Duodenal mucosa (tissue), 2 donors: ENCODE measurements at regions not wholly inside any gene's neighbourhood (a gene's known extent, or its start where the extent isn't known, plus 50 kb on each side); places are given as distances from the start of the nearest gene placed in this dataset.

ENCODE experiments used
- H3K27ac ChIP-seq: one replicate; pipeline ENCODE4 v1.7.0; 2013; ENCODE audit warnings: low read depth, low read length
- H3K27me3 ChIP-seq, 2 donors: one replicate each; pipeline ENCODE4 v1.7.0; 2013; ENCODE audit warnings: low read length in 2 of 2, control low read depth in 1 of 2; ENCODE audit not compliant: insufficient read depth in 2 of 2, control insufficient read depth in 1 of 2
- H3K36me3 ChIP-seq, 2 donors: one replicate each; pipeline ENCODE4 v1.7.0; 2013; ENCODE audit warnings: low read length in 2 of 2, control low read depth in 1 of 2; ENCODE audit not compliant: insufficient read depth in 2 of 2, control insufficient read depth in 1 of 2
- H3K4me1 ChIP-seq, 2 donors: one replicate each; pipeline ENCODE4 v1.7.0; 2013; ENCODE audit warnings: low read length in 2 of 2, control low read depth in 1 of 2; ENCODE audit not compliant: insufficient read depth in 2 of 2, control insufficient read depth in 1 of 2
- H3K4me3 ChIP-seq, 2 donors: one replicate each; pipeline ENCODE4 v1.7.0; 2013; ENCODE audit warnings: low read length in 2 of 2, low read depth in 1 of 2
- H3K9ac ChIP-seq, 2 donors: one replicate each; pipeline ENCODE4 v1.7.0; 2013; ENCODE audit warnings: low read length in 2 of 2, low read depth in 1 of 2
- H3K9me3 ChIP-seq, 2 donors: one replicate each; pipeline ENCODE4 v1.7.0; 2013; ENCODE audit warnings: low read length in 2 of 2, control low read depth in 1 of 2; ENCODE audit not compliant: control insufficient read depth in 1 of 2

DNA sequence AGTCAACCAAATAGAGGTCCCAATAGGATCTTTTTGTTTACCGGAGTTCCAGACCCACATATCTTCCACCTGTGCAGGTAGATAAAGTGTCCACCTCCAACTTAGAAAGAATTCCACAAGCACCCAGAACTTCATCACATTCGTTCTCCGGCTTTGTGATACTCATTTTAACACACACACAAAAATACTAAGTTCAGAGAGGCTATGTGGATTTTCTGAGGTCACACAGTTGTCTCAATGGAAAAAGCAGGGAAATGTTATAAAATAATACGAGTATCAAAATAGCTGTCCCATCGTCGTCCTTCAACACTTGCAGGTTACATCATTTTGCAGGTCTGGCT, 137.5 kb downstream of the TMCO5A start:
- peak overlapping the region; percentile 60 to 69 for H3K9ac ChIP-seq
- H3K27ac ChIP-seq: peak overlapping the region; percentile 22
- H3K36me3 ChIP-seq: no peaks in the 10 kb centered on the region
- peaks cover 34% of the 10 kb centered on the region in 2 donors for H3K4me1 ChIP-seq
- no peaks in the 10 kb centered on the region for H3K9me3 ChIP-seq
- peak overlapping the region; percentile 69 to 75 for H3K4me3 ChIP-seq
- H3K27me3 ChIP-seq: no peaks in the 10 kb centered on the region

DNA sequence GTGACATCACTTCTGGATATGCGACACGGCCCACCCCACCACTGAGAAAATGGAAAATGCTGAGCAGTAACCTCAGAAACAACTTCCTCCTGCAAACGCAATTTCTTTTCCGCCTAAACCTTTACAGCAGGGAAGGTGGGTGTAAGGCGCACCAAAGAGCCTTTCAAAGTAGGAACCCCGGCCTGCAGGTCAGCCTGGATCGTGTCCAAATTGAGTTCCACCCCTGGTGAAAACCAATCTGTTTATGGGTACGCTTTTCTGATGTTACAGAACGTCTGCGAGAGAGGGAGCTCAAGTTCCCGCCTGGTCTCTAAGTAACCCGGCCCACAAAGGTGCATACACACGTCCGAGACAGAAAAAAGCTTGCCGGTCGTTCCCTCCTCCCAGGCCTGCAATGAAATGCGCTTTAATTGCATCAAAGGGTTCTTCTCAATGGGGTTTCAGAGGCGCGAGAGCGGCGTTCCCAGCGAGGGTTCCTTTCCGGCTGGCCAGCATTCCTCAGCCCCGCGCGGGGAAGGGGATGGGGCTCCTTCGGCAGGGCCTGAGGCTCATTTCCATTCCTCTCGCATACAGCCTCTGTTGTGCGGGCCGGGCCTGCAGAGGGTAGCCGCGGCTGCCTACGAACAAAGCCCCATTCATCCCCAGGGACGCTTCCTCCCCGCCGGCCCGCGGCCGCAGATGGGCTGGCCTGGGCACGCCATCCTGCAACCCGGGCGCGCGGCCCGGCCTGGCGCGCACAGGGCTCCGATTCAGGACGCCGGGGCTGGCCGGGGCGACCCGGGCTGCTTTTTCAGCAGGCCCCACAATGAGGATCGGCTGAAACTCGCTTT, 138.1 kb downstream of the TMCO5A start:
- Histone ChIP-seq H3K27me3 (no peaks in the 10 kb centered on the region), H3K27ac (peak overlapping the region; percentile 74), H3K36me3 (no peaks in the 10 kb centered on the region), H3K9ac (peak overlapping the region; percentile 60 to 69), H3K4me1 (peaks cover 34% of the 10 kb centered on the region in 2 donors), H3K9me3 (no peaks in the 10 kb centered on the region), H3K4me3 (peak overlapping the region; percentile 69 to 75)

DNA sequence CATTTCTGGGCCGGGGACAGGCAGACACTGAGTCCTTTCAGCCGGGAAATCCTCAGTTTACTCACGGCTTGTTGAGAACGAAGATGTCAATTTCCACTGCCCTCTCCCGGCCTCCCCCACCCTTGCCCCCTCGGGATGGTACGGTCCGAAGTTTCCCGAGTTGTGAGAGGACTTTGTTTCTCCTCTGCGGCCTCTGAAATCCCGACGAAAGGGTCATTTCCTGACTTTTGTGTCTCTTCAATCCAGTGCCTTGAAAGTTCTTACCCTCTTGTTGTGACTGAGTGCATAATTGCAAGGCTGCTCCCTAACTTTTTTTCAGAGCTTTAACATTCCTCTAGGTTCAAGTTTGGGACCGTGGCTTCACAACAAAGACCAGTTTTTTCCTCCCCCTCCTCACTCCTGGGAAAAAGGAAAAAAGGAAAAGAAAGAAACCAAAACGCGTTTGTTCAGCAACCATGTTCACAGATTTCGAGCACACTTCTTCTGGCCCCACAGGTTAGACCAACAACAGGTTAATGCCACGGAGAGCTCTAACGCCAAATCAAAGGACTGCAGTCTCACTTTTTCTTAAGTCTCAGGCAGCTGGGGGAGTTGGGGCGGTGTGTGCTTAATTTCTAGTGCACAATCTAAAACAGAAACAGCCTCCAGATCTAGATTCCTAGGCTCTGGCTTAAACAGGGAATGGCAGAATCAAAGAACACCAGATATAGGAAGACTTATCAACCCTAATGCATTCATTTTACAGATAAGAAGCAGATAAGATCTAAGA, 138.9 kb downstream of the TMCO5A start:
- Histone ChIP-seq H3K27me3 (no peaks in the 10 kb centered on the region), H3K4me3 (peak overlapping the region; percentile 69 to 75), H3K4me1 (peaks cover 34% of the 10 kb centered on the region in 2 donors), H3K27ac (peak overlapping the region; percentile 74), H3K36me3 (no peaks in the 10 kb centered on the region), H3K9ac (peak overlapping the region; percentile 60 to 69), H3K9me3 (no peaks in the 10 kb centered on the region)

DNA sequence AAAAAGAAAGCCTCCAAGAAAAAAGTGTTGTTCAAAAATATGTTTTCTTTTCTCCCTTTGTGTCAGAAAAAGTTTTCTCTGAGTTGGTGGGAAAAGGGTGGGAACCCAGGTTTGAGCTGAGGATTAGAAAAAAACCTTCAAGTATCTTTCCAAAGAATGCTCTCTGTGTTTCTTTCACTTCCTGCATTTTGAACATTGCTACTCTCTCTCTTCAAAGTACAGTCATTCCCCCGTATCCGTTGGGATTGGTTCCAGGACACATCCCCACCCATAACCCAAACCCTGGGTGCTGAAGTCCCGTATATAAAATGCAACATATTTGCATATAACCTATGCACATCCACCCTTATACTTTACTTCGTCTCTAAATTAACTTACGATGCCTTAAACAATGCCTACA, 139.6 kb downstream of the TMCO5A start:
- H3K4me1 ChIP-seq: peaks cover 28% of the 10 kb centered on the region in 2 donors
- H3K27me3 ChIP-seq: no peaks in the 10 kb centered on the region
- H3K9ac ChIP-seq: no peak overlapping the region
- H3K4me3 ChIP-seq: no peak overlapping the region
- H3K27ac ChIP-seq: no peak overlapping the region
- H3K9me3 ChIP-seq: no peaks in the 10 kb centered on the region
- H3K36me3 ChIP-seq: no peaks in the 10 kb centered on the region

DNA sequence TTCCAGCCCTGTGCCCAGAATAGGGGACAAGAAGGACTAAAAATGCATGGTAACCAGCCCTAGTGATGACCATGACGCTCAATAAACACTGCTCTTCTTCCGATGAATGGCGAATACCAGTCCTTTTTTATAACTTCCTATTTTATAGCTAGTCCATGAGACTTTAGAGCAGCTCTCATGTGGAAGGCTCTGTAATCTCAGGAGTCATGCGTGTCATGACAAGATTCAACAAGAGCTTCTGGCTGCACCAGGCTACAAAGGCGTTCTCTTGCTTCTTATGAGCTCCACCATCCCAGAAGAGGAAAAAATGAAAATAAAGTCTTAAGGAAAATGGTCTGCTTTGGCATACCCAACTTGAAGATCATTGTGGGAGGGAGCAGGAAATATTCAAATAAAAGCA, 141.0 kb downstream of the TMCO5A start:
- no peaks in the 10 kb centered on the region for H3K27me3 ChIP-seq
- no peak overlapping the region for H3K4me3 ChIP-seq
- H3K9ac ChIP-seq: no peak overlapping the region
- no peaks in the 10 kb centered on the region for H3K36me3 ChIP-seq
- no peak overlapping the region for H3K27ac ChIP-seq
- H3K4me1 ChIP-seq: peaks cover 13 to 17% of the 10 kb centered on the region in 2 donors
- no peaks in the 10 kb centered on the region for H3K9me3 ChIP-seq

DNA sequence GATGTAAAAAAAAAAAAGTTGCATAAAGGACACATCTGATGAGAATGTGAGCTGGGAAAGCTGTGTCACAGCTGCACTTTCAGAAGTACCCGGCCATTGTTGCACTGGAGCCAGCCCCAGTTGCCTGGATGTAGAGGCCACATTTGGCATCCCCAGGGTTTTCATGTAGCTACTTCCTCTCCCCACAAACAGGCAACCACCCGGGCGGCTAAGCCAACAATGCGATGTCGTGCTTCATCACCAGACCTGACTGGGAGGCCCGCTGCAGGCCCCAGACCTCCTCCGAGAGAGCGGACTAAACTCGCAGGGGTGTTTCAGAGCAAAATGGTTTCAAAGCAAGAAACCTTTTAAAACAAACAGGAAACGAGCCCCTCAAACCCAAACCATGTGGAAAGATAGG, 142.3 kb downstream of the TMCO5A start:
- Histone ChIP-seq H3K4me3 (no peak overlapping the region), H3K9ac (no peak overlapping the region), H3K4me1 (peaks cover 12 to 14% of the 10 kb centered on the region in 2 donors), H3K27ac (no peak overlapping the region), H3K9me3 (no peaks in the 10 kb centered on the region), H3K36me3 (no peaks in the 10 kb centered on the region), H3K27me3 (no peaks in the 10 kb centered on the region)

DNA sequence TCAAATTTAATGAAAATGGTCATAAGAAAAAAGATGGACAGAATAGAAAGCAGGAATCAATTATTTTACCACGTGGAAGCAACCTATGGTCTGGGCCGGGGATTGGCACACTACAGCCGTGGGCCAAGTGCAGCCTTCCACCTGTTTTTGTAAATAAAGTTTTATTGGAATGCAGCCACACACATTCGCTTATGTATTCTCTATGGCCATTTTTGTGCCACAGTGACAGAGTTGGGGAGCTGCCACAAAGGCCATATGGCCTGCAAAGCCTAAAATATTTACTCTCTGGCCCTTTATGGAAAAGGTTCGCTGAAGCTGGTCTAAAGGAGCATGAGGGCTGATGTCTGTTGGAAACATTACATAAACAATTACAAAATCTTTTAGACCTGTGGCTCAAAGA, 144.8 kb downstream of the TMCO5A start:
- H3K27ac ChIP-seq: no peak overlapping the region
- H3K27me3 ChIP-seq: no peaks in the 10 kb centered on the region
- H3K4me1 ChIP-seq: no peaks in the 10 kb centered on the region
- no peak overlapping the region for H3K4me3 ChIP-seq
- H3K36me3 ChIP-seq: no peaks in the 10 kb centered on the region
- H3K9me3 ChIP-seq: no peaks in the 10 kb centered on the region
- H3K9ac ChIP-seq: no peak overlapping the region

DNA sequence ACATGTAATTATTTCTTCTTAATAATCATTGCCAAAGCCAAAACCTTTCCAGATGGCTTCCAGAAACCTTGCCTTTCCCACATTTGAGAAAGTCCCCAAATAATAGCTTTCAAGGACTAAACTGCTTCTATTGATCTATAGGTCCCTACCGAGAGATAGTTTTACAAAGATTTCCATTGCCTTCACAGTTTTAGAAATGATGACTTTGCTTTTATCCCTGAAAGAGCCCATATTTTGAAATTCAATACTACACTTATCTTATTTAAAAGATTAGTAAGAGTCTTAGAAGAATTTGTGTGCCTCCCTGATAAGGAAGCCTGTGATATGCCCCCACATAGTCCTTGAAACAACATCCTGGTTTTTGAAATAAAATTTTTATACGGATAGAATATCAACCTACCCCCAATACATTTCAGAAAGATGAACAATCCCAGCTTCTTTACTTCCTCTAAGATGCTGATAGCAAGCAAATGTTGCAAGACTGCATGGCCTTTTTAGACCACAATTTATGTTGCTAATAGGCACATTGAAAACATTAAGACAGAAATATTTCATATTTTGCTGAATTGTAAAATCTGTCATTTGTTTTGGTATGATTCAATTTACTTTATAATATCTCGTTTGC, 146.3 kb downstream of the TMCO5A start:
- H3K4me1 ChIP-seq: peaks cover 3 to 9% of the 10 kb centered on the region in 2 donors
- no peaks in the 10 kb centered on the region for H3K27me3 ChIP-seq
- H3K36me3 ChIP-seq: no peaks in the 10 kb centered on the region
- H3K9me3 ChIP-seq: no peaks in the 10 kb centered on the region
- H3K9ac ChIP-seq: no peak overlapping the region
- no peak overlapping the region for H3K4me3 ChIP-seq
- no peak overlapping the region for H3K27ac ChIP-seq

DNA sequence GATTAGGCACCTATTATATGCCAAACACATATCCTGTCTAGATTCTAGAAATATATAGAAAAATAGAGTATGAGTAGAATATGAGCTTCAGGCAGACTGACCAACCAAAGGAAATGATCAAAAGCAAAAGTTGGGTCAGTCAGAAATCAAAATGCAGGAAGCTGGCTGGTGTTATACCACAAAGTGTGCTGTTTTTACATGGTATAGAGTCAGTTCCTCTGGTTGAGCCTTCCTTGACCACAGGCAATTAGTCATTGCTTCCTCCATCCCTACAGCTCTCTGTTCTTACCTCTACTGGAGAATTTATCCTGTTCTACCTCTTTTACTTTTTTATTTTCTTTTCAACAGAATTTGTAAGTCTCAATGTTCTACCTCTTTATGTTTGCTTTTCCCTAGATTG, 149.8 kb downstream of the TMCO5A start:
- no peaks in the 10 kb centered on the region for H3K27me3 ChIP-seq
- H3K4me3 ChIP-seq: no peak overlapping the region
- peaks cover 5 to 13% of the 10 kb centered on the region in 2 donors for H3K4me1 ChIP-seq
- no peaks in the 10 kb centered on the region for H3K36me3 ChIP-seq
- H3K9ac ChIP-seq: no peak overlapping the region
- no peak overlapping the region for H3K27ac ChIP-seq
- H3K9me3 ChIP-seq: no peaks in the 10 kb centered on the region

DNA sequence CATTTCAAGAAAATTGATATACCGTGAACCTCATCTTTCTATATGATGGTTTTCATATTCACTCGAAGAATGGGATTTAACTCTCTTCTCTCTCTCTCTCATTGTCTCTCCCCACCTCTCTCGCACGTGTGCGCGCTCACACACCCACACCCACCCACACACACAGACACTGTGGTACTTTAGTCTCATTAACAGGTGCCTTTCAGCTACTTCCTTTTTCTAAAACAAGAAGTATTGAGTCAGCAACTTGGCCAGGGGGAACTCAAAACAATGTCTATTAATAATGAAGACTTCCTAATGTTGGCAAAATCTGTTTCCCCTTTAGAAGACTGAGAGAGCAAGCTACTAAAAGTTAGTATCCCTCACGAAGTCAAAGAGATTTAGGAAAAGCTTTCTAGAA, 150.7 kb downstream of the TMCO5A start:
- Histone ChIP-seq H3K9ac (no peak overlapping the region), H3K9me3 (no peaks in the 10 kb centered on the region), H3K27me3 (no peaks in the 10 kb centered on the region), H3K36me3 (no peaks in the 10 kb centered on the region), H3K4me3 (no peak overlapping the region), H3K27ac (no peak overlapping the region), H3K4me1 (peaks cover 5 to 13% of the 10 kb centered on the region in 2 donors)
